Activated CD8-positive, alpha-beta T cell treated with anti-CD3 and anti-CD28 coated beads for 36 hours (primary cell): ENCODE measurements at regions not wholly inside any gene's neighbourhood (a gene's known extent, or its start where the extent isn't known, plus 50 kb on each side); places are given as distances from the start of the nearest gene placed in this dataset.

ENCODE experiments used
- ATAC-seq: fragments of 200-7000 bp; cut with Tn5 transposase; one replicate; pipeline ENCODE4 v1.10.0; 2021; ENCODE audit warnings: mild to moderate bottlenecking, moderate library complexity
- CTCF ChIA-PET: fragments of 350-600 bp; sonication (Branson Sonifier 250); formaldehyde crosslinking; loops from one replicate; lab custom pipeline; 2021; ENCODE audit warnings: antibody characterized with exemption; lab: Charles Lee
- POLR2A ChIA-PET: fragments of 350-600 bp; sonication (Branson Sonifier 250); formaldehyde crosslinking; loops from one replicate; lab custom pipeline; 2021; ENCODE audit warnings: antibody characterized with exemption; lab: Charles Lee
- DNase-seq: peaks from one replicate; pipeline ENCODE4 v3.0.0-alpha.2; 2020
- H3K27ac Mint-ChIP-seq: one replicate; pipeline ENCODE4 v1.8.0; 2021; ENCODE audit warnings: mild to moderate bottlenecking, mixed read lengths
- H3K27me3 Mint-ChIP-seq: one replicate; pipeline ENCODE4 v1.8.0; 2021; ENCODE audit warnings: mixed read lengths
- H3K36me3 Mint-ChIP-seq: one replicate; pipeline ENCODE4 v1.8.0; 2021; ENCODE audit warnings: low read depth, mixed read lengths
- H3K4me1 Mint-ChIP-seq: one replicate; pipeline ENCODE4 v1.8.0; 2021; ENCODE audit warnings: low read depth, mixed read lengths
- H3K4me3 Mint-ChIP-seq: one replicate; pipeline ENCODE4 v1.8.0; 2021; ENCODE audit warnings: mild to moderate bottlenecking, moderate library complexity, mixed read lengths
- H3K9me3 Mint-ChIP-seq: one replicate; pipeline ENCODE4 v1.8.0; 2021; ENCODE audit warnings: mixed read lengths
- CTCF ChIP-seq: fragments of 200-600 bp; IDR thresholded peaks from one replicate; pipeline ENCODE4 v1.8.0; 2022; ENCODE audit warnings: antibody characterized with exemption, mild to moderate bottlenecking
- intact Hi-C: fragments of 100-400 bp; cut with micrococcal nuclease; formaldehyde crosslinking; loops from one replicate; pipeline ENCODE4 v1.10.0; 2022

DNA sequence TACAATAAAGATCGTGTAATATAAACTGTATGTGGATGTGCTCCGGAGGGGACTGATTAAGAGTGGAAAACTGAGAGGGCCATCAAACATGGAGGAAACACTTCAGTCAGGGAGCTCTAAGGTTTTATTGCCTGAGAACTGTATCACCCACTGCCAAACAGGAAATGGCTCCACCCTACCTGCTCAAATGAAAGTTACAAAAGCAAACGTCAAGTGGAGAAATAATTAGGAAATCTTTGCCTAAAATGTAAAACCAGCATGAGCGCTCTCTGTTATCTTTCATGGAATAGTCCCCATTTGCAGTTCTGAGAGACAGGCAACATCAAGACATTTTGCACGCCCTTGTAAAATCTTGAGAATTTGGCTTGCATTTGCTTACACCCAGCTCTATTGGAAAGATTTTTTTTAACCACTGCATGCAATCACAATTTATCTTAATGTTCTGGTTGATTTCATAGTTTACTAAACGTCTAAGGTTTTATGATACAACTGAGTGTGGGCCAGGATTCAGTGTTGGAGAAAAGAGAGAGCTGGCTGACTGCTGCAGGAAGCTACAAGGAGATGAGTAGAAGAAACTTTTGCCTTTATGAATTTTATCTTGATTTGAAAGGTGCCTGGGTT, 344.0 kb upstream of the PRICKLE1 start:
- Mint-ChIP-seq H3K4me3 (no peak overlapping the region), H3K4me1 (no peaks in the 10 kb centered on the region), H3K27me3 (no peaks in the 10 kb centered on the region), H3K9me3 (no peaks in the 10 kb centered on the region), H3K27ac (no peak overlapping the region), H3K36me3 (no peaks in the 10 kb centered on the region)
- intact Hi-C loops = no loop called here
- CTCF ChIA-PET = no interaction called here
- no peak for TF ChIP-seq CTCF
- POLR2A ChIA-PET = interaction anchor here (0.5 kb wide), 1 partner anchor 104 kb away, joined by 3 read pairs; no protein-coding TSS in a partner anchor
- no peak for DNase-seq
- no peak for ATAC-seq

- H3K36me3 Mint-ChIP-seq = no peaks in the 10 kb centered on the region
- ATAC-seq (no peak), DNase-seq (no peak)
- CTCF ChIA-PET = no interaction called here
- POLR2A ChIA-PET = interaction anchor here (0.5 kb wide), 1 partner anchor 103 kb away, joined by 3 read pairs; no protein-coding TSS in a partner anchor
- H3K9me3 Mint-ChIP-seq = no peaks in the 10 kb centered on the region
- TF ChIP-seq CTCF = no peak
- no peak overlapping the region for H3K4me3 Mint-ChIP-seq
- H3K4me1 Mint-ChIP-seq = no peaks in the 10 kb centered on the region
- intact Hi-C loops = no loop called here
- H3K27me3 Mint-ChIP-seq = no peaks in the 10 kb centered on the region
- H3K27ac Mint-ChIP-seq = no peak overlapping the region
These were observed 343.4 kb upstream of the PRICKLE1 start for GRCh38 chr12:42932936-42933335.

- TF ChIP-seq CTCF = no peak
- Mint-ChIP-seq H3K36me3 (no peaks in the 10 kb centered on the region), H3K27me3 (no peaks in the 10 kb centered on the region), H3K27ac (no peak overlapping the region), H3K4me3 (no peak overlapping the region), H3K9me3 (no peaks in the 10 kb centered on the region), H3K4me1 (no peaks in the 10 kb centered on the region)
- no peak for DNase-seq
- ChIA-PET CTCF (no interaction called here), POLR2A (no interaction called here)
- intact Hi-C loops = no loop called here
- ATAC-seq = no peak
These were observed 336.7 kb upstream of the PRICKLE1 start for GRCh38 chr12:42926232-42926631.

DNA sequence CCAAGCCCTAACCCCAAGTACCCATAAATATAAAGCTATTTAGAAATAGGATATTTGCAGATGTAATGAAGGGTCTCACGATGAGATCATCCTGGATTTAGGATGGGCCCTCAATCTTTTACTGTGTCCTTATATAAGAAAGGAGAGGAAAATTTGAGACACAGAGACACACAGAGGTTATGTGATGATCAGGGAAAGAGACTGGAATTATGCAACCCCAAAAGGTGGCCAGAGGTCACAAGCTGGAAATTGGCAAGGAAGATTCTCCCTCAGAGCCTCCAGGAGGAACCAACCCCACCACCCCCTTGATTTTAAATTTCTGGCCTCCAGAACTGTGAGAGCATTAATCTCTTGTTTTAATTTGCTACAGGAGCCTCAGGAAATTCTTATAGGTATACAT, 334.9 kb upstream of the PRICKLE1 start:
- ATAC-seq (no peak), DNase-seq (no peak)
- H3K4me1 Mint-ChIP-seq = no peaks in the 10 kb centered on the region
- no peaks in the 10 kb centered on the region for H3K27me3 Mint-ChIP-seq
- ChIA-PET CTCF (no interaction called here), POLR2A (no interaction called here)
- no peaks in the 10 kb centered on the region for H3K36me3 Mint-ChIP-seq
- H3K27ac Mint-ChIP-seq = no peak overlapping the region
- intact Hi-C loops = no loop called here
- H3K4me3 Mint-ChIP-seq = no peak overlapping the region
- H3K9me3 Mint-ChIP-seq = no peaks in the 10 kb centered on the region
- no peak for TF ChIP-seq CTCF

DNA sequence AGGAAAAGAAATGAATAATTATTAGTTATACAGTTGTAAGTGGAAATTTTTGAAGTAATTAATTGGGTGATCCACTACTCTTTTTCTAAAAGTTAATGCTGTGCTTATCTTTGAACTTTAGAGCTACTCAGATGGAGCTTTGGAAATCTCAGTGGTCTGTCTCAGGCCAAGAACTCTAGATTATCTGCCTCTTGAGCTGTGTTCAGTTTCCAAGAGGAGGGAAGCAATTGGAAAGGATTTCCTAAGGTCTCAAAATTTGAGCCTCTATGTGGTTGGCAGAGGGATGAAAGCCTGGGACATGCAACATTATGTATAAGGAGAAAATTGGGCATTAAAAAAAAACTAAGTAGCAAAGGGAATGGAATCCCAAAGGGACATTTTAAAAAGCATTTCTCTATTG, 334.0 kb upstream of the PRICKLE1 start:
- POLR2A ChIA-PET = no interaction called here
- no peak for DNase-seq
- intact Hi-C loops = no loop called here

More for the DNA sequence above, 334.0 kb upstream of the PRICKLE1 start:
- CTCF ChIA-PET = no interaction called here
- Mint-ChIP-seq H3K4me1 (no peaks in the 10 kb centered on the region), H3K36me3 (no peaks in the 10 kb centered on the region), H3K27me3 (no peaks in the 10 kb centered on the region), H3K4me3 (no peak overlapping the region), H3K9me3 (no peaks in the 10 kb centered on the region), H3K27ac (no peak overlapping the region)
- no peak for TF ChIP-seq CTCF
- no peak for ATAC-seq
